PC-3 (cell line): ENCODE measurements at regions not wholly inside any gene's neighbourhood (a gene's known extent, or its start where the extent isn't known, plus 50 kb on each side); places are given as distances from the start of the nearest gene placed in this dataset.

Experiments used
- EZH2phosphoT487 ChIP-seq: fragments of 300-600 bp; sonication (generic); IDR thresholded peaks from 2 replicates; pipeline ENCODE4 v1.6.1; 2018; ENCODE audit warnings: mild to moderate bottlenecking, antibody characterized with exemption, low read length, borderline replicate concordance
- TF ChIP-seq, protein P1 (sequence below): fragments of 300-600 bp; sonication (generic); conservative IDR thresholded peaks from 2 replicates; pipeline ENCODE4 v1.5.1; 2017; ENCODE audit warnings: antibody characterized with exemption, low read depth, mild to moderate bottlenecking, low read length

DNA sequence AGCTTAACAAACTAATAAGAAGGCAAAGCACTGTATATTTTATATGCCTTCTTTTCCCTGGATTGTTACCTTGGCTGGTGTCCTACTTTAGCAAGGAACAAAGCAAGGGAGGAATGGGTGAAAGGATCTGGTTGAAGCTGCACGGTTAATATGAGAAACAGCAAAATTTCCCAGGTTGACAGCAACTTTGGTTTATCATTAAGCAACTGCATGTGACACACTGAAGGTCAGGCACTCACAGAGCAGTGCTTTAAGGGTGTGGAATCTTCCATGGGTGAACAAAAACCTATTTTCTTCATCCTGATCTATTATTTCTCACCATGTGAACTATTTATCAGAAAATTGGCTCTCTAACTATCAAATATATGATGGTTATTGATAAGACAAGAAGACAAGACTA is 109.0 kb upstream of the ATP10B start:
- TF ChIP-seq, protein P1, sequence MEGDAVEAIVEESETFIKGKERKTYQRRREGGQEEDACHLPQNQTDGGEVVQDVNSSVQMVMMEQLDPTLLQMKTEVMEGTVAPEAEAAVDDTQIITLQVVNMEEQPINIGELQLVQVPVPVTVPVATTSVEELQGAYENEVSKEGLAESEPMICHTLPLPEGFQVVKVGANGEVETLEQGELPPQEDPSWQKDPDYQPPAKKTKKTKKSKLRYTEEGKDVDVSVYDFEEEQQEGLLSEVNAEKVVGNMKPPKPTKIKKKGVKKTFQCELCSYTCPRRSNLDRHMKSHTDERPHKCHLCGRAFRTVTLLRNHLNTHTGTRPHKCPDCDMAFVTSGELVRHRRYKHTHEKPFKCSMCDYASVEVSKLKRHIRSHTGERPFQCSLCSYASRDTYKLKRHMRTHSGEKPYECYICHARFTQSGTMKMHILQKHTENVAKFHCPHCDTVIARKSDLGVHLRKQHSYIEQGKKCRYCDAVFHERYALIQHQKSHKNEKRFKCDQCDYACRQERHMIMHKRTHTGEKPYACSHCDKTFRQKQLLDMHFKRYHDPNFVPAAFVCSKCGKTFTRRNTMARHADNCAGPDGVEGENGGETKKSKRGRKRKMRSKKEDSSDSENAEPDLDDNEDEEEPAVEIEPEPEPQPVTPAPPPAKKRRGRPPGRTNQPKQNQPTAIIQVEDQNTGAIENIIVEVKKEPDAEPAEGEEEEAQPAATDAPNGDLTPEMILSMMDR, result no peak
- TF ChIP-seq EZH2phosphoT487, result no peak
